ENCODE measurements at regions not wholly inside any gene's neighbourhood (a gene's known extent, or its start where the extent isn't known, plus 50 kb on each side); places are given as distances from the start of the nearest gene placed in this dataset.

DNA sequence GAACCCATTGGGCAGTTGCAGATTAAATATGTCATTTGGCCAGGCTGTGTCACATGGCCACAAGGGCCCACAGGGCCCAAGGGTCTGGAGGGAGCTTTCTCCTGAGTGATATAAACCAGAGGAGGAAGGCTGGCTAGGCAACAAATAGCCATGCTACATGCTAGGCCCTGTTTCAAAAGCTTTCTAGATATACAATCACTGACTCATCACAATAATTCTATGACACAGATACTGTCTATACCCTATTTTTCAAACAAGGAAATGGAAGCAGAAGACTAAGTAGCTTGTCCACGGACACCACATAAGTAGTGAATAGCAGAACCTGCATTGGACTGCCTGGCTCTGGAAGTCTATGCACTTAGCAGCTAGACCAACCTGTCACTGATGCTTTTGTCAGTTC, 625.4 kb downstream of the NTRK3 start:
- H2AFZ ChIP-seq, result no peak overlapping the region
- H3K4me1 Mint-ChIP-seq, result no peaks in the 10 kb centered on the region
- ATAC-seq, result no peak
- H4K20me1 ChIP-seq (replicated peaks; ENCODE audit: insufficient read depth), result no peaks in the 10 kb centered on the region
- peaks cover 15% of the 10 kb centered on the region for H3K9me2 ChIP-seq (ENCODE audit: insufficient read depth)
- no peaks in the 10 kb centered on the region for H3K27me3 ChIP-seq (ENCODE audit: insufficient read depth)
- H3K27me3 Mint-ChIP-seq (ENCODE audit: insufficient read depth, low read depth, poor library complexity), result no peaks in the 10 kb centered on the region
- no peaks in the 10 kb centered on the region for H3K36me3 Mint-ChIP-seq (ENCODE audit: low read depth)
- no peak overlapping the region for H3K27ac ChIP-seq (ENCODE audit: low read depth)
- no peaks in the 10 kb centered on the region for H3K36me3 ChIP-seq (ENCODE audit: insufficient read depth)
- TF ChIP-seq ZNF331 (CRISPR knock-in tag; IDR thresholded peaks at IDR 0.05; ENCODE audit: low read depth) (no peak), CREB1 (CRISPR knock-in tag; IDR thresholded peaks at IDR 0.05; ENCODE audit: low read depth) (no peak), NANOG (IDR thresholded peaks at IDR 0.05; ENCODE audit: borderline replicate concordance) (no peak), EZH2phosphoT487 (IDR thresholded peaks at IDR 0.05; ENCODE audit: unreplicated experiment) (no peak)
- TF ChIP-seq, protein P1, sequence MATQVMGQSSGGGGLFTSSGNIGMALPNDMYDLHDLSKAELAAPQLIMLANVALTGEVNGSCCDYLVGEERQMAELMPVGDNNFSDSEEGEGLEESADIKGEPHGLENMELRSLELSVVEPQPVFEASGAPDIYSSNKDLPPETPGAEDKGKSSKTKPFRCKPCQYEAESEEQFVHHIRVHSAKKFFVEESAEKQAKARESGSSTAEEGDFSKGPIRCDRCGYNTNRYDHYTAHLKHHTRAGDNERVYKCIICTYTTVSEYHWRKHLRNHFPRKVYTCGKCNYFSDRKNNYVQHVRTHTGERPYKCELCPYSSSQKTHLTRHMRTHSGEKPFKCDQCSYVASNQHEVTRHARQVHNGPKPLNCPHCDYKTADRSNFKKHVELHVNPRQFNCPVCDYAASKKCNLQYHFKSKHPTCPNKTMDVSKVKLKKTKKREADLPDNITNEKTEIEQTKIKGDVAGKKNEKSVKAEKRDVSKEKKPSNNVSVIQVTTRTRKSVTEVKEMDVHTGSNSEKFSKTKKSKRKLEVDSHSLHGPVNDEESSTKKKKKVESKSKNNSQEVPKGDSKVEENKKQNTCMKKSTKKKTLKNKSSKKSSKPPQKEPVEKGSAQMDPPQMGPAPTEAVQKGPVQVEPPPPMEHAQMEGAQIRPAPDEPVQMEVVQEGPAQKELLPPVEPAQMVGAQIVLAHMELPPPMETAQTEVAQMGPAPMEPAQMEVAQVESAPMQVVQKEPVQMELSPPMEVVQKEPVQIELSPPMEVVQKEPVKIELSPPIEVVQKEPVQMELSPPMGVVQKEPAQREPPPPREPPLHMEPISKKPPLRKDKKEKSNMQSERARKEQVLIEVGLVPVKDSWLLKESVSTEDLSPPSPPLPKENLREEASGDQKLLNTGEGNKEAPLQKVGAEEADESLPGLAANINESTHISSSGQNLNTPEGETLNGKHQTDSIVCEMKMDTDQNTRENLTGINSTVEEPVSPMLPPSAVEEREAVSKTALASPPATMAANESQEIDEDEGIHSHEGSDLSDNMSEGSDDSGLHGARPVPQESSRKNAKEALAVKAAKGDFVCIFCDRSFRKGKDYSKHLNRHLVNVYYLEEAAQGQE (IDR thresholded peaks at IDR 0.05; ENCODE audit: unreplicated experiment), result no peak
- no peaks in the 10 kb centered on the region for H3F3A ChIP-seq (replicated peaks; ENCODE audit: low read depth)
- no peaks in the 10 kb centered on the region for H3K9me3 Mint-ChIP-seq
- H3K79me2 ChIP-seq (replicated peaks; ENCODE audit: insufficient read depth), result no peaks in the 10 kb centered on the region
- H3K4me1 ChIP-seq (ENCODE audit: insufficient read depth), result no peaks in the 10 kb centered on the region
- no peak overlapping the region for H3K4me2 ChIP-seq
- H3K4me3 Mint-ChIP-seq, result no peak overlapping the region
- no peak overlapping the region for H3K4me3 ChIP-seq
- H3K27ac Mint-ChIP-seq, result no peak overlapping the region
- no peak for DNase-seq (ENCODE audit: low spot score)

GRCh38 chr15:87628311-87628710, 628.2 kb downstream of the NTRK3 start:
- Histone ChIP-seq H3F3A (replicated peaks; ENCODE audit: low read depth) (no peaks in the 10 kb centered on the region), H3K79me2 (replicated peaks; ENCODE audit: insufficient read depth) (no peaks in the 10 kb centered on the region), H3K27me3 (ENCODE audit: insufficient read depth) (no peaks in the 10 kb centered on the region), H3K4me1 (ENCODE audit: insufficient read depth) (no peaks in the 10 kb centered on the region), H3K4me2 (no peak overlapping the region), H3K27ac (ENCODE audit: low read depth) (no peak overlapping the region), H3K9me2 (ENCODE audit: insufficient read depth) (peaks cover 25% of the 10 kb centered on the region), H2AFZ (no peak overlapping the region), H3K36me3 (ENCODE audit: insufficient read depth) (no peaks in the 10 kb centered on the region), H4K20me1 (replicated peaks; ENCODE audit: insufficient read depth) (no peaks in the 10 kb centered on the region), H3K4me3 (no peak overlapping the region)
- no peaks in the 10 kb centered on the region for H3K4me1 Mint-ChIP-seq
- H3K4me3 Mint-ChIP-seq, result no peak overlapping the region
- no peaks in the 10 kb centered on the region for H3K27me3 Mint-ChIP-seq (ENCODE audit: insufficient read depth, low read depth, poor library complexity)
- no peaks in the 10 kb centered on the region for H3K36me3 Mint-ChIP-seq (ENCODE audit: low read depth)
- ATAC-seq (no peak), DNase-seq (ENCODE audit: low spot score) (no peak)
- H3K9me3 Mint-ChIP-seq, result no peaks in the 10 kb centered on the region
- H3K27ac Mint-ChIP-seq, result no peak overlapping the region
- TF ChIP-seq NANOG (IDR thresholded peaks at IDR 0.05; ENCODE audit: borderline replicate concordance), result no peak
- no peak for TF ChIP-seq EZH2phosphoT487 (IDR thresholded peaks at IDR 0.05; ENCODE audit: unreplicated experiment)
- TF ChIP-seq ZNF331 (CRISPR knock-in tag; IDR thresholded peaks at IDR 0.05; ENCODE audit: low read depth), result no peak
- TF ChIP-seq POLR2AphosphoS5 (IDR thresholded peaks at IDR 0.05; ENCODE audit: low read depth), result no peak
- TF ChIP-seq EZH2 (IDR thresholded peaks at IDR 0.05; ENCODE audit: low read depth, unreplicated experiment), result no peak
- TF ChIP-seq ETS1 (IDR thresholded peaks at IDR 0.05), result no peak
- no peak for TF ChIP-seq JUNB (IDR thresholded peaks at IDR 0.05; ENCODE audit: unreplicated experiment)
- TF ChIP-seq, protein P1 (IDR thresholded peaks at IDR 0.05; ENCODE audit: unreplicated experiment), result no peak
- no peak for TF ChIP-seq CREB1 (CRISPR knock-in tag; IDR thresholded peaks at IDR 0.05; ENCODE audit: low read depth)
